Activated gamma-delta T cell (primary cell): ENCODE measurements at regions not wholly inside any gene's neighbourhood (a gene's known extent, or its start where the extent isn't known, plus 50 kb on each side); places are given as distances from the start of the nearest gene placed in this dataset.

ENCODE experiments used
- DNase-seq: peaks from one replicate; lab custom pipeline; 2025; lab: John Stamatoyannopoulos, UW

GRCh38 chr21:16013570-16013969 is 283.8 kb downstream of the USP25 start:
- DNase-seq = no peak

GRCh38 chr21:16020878-16021277 is 291.1 kb downstream of the USP25 start:
- no peak for DNase-seq

- no peak for DNase-seq
These were observed 292.3 kb downstream of the USP25 start for GRCh38 chr21:16022116-16022515.

GRCh38 chr21:16022921-16023320 is 293.1 kb downstream of the USP25 start:
- DNase-seq = no peak

- no peak for DNase-seq
These were observed 298.4 kb downstream of the USP25 start for GRCh38 chr21:16028142-16028541.

GRCh38 chr21:16028941-16029464 is 299.2 kb downstream of the USP25 start:
- DNase-seq = no peak

GRCh38 chr21:16033193-16033592 is 303.4 kb downstream of the USP25 start:
- DNase-seq = no peak

GRCh38 chr21:16034446-16035190 is 304.8 kb downstream of the USP25 start:
- DNase-seq = no peak

- no peak for DNase-seq
These were observed 307.7 kb downstream of the USP25 start for GRCh38 chr21:16037421-16037955.

- DNase-seq = no peak
These were observed 310.8 kb downstream of the USP25 start for GRCh38 chr21:16040601-16041000.

GRCh38 chr21:16044676-16045075 is 314.9 kb downstream of the USP25 start:
- DNase-seq = no peak

- DNase-seq = no peak
These were observed 317.0 kb downstream of the USP25 start for GRCh38 chr21:16046656-16047330.

- DNase-seq = no peak
These were observed 318.1 kb downstream of the USP25 start for GRCh38 chr21:16047904-16048303.

GRCh38 chr21:16055014-16055413 is 325.2 kb downstream of the USP25 start:
- no peak for DNase-seq

GRCh38 chr21:16058896-16059295 is 329.1 kb downstream of the USP25 start:
- DNase-seq = no peak

- DNase-seq = no peak
These were observed 330.2 kb downstream of the USP25 start for GRCh38 chr21:16059981-16060380.

- DNase-seq = no peak
These were observed 331.4 kb downstream of the USP25 start for GRCh38 chr21:16061194-16061593.

GRCh38 chr21:16069178-16070112 is 339.7 kb downstream of the USP25 start:
- DNase-seq = no peak

GRCh38 chr21:16070207-16070651 is 340.4 kb downstream of the USP25 start:
- no peak for DNase-seq

GRCh38 chr21:16071092-16071491 is 341.3 kb downstream of the USP25 start:
- no peak for DNase-seq

- DNase-seq = no peak
These were observed 342.0 kb downstream of the USP25 start for GRCh38 chr21:16071761-16072160.

GRCh38 chr21:16072221-16072620 is 342.4 kb downstream of the USP25 start:
- DNase-seq = no peak
